Gastroesophageal sphincter (tissue), 4 donors: ENCODE measurements at regions not wholly inside any gene's neighbourhood (a gene's known extent, or its start where the extent isn't known, plus 50 kb on each side); places are given as distances from the start of the nearest gene placed in this dataset.

Experiments
- ATAC-seq: fragments of 150-250 bp; one replicate; pipeline ENCODE4 v1.9.1; 2016; ENCODE audit warnings: mild to moderate bottlenecking, moderate library complexity
- H3K27ac ChIP-seq, 4 donors: fragments of 200-600 bp; sonication (generic) in 3 of 4; 1 replicate in 3 of 4; 2 replicates in 1 of 4; pipeline ENCODE4 v1.5.1; 2016 to 2019
- H3K27me3 ChIP-seq: fragments of 200-600 bp; sonication (generic); one replicate; pipeline ENCODE4 v1.5.1; 2019
- H3K36me3 ChIP-seq, 2 donors: fragments of 200-600 bp; sonication (generic); one replicate each; pipeline ENCODE4 v1.5.1; 2019; ENCODE audit warnings: control low read depth in 1 of 2
- H3K4me1 ChIP-seq, 3 donors: fragments of 200-600 bp; sonication (generic); 1 replicate in 2 of 3; 2 replicates in 1 of 3; pipeline ENCODE4 v1.5.1; 2016 to 2019; ENCODE audit warnings: control low read depth in 2 of 3
- H3K4me3 ChIP-seq, 2 donors: fragments of 200-600 bp; sonication (generic); one replicate each; pipeline ENCODE4 v1.5.1; 2019; ENCODE audit warnings: mild to moderate bottlenecking in 1 of 2, moderate library complexity in 1 of 2
- H3K9me3 ChIP-seq, 3 donors: fragments of 200-600 bp; sonication (generic); one replicate each; pipeline ENCODE4 v1.5.1; 2017 to 2019; ENCODE audit warnings: control low read depth in 2 of 3
- EP300 ChIP-seq: sonication (generic); formaldehyde crosslinking; IDR thresholded peaks from one replicate; pipeline ENCODE4 v1.6.1; 2017; ENCODE audit warnings: antibody characterized with exemption, mild to moderate bottlenecking
- POLR2A ChIP-seq, 2 donors: fragments of 450-650 bp; IDR thresholded peaks; one replicate each; pipeline ENCODE4 v1.6.1; 2017; ENCODE audit warnings: antibody characterized with exemption in 2 of 2, mild to moderate bottlenecking in 2 of 2, moderate library complexity in 1 of 2
- POLR2AphosphoS5 ChIP-seq: sonication (generic); formaldehyde crosslinking; IDR thresholded peaks from one replicate; pipeline ENCODE4 v1.6.1; 2017; ENCODE audit warnings: antibody characterized with exemption
- WGBS, 2 donors: methylation state at CpG; one replicate each; pipeline ENCODE4 v1.1.5; 2018; ENCODE audit warnings: low coverage in 1 of 2; 5-methylcytosine and 5-hydroxymethylcytosine counted together
- TF ChIP-seq, protein P1 (sequence below), 4 experiments: fragments of 200-600 bp in 2 of 4; fragments of 450-650 bp in 2 of 4; sonication (generic) in 1 of 4; IDR thresholded peaks; one replicate each; pipeline ENCODE4 v1.5.1; 2017 to 2019; ENCODE audit warnings: antibody characterized with exemption in 4 of 4, mild to moderate bottlenecking in 2 of 4, moderate library complexity in 2 of 4

DNA sequence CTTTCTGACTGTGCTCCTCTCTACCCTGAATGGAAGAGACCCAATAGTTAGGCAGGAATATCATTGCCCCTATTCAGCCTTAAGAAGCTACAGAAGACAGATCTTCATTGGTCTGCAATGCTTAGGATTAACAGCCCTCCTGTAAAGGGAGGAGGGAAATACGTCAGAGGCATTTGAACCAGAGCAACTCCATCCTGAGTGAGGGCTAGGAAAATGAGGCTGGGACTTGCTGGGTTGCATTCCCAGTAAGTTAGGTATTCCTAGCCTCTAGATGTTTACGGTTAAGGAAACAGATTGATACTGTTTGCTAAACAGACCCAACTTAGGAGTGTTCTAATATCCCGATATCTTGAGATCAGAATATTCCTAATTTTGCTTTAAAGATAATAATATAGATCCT, 63.5 kb downstream of the PCDH18 start:
- H3K4me1 ChIP-seq: no peaks in the 10 kb centered on the region
- no peak for ATAC-seq
- no peaks in the 10 kb centered on the region for H3K27me3 ChIP-seq
- 94 to 96% methylated on average over 3 of the region's 3 CpGs for WGBS, 2 donors
- no peak overlapping the region for H3K27ac ChIP-seq
- H3K36me3 ChIP-seq: no peaks in the 10 kb centered on the region
- no peak for TF ChIP-seq POLR2A (IDR thresholded peaks at IDR 0.05)
- H3K9me3 ChIP-seq: peaks cover 0 to 11% (median 0%) of the 10 kb centered on the region in 3 donors
- no peak overlapping the region for H3K4me3 ChIP-seq

DNA sequence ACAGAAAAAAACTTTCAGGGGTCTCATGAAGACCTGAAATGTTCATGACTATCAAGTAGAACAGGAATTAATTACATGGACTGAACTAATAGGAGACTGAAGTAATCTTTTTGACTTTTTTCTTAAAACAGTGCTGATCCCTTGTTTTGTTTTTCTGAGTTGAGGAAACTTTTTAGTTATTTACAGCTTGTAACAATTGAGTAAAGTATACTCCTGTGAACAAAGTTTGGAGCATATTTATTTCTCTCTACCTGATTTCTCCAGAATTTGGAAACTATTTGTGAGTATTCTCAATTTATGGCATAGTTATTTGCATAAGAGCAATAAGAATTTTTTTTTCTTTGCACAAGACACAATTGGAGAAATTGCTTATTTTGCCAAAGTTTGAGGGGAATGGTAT, 64.8 kb downstream of the PCDH18 start:
- Histone ChIP-seq H3K9me3 (peaks cover 0 to 11% (median 0%) of the 10 kb centered on the region in 3 donors), H3K36me3 (no peaks in the 10 kb centered on the region), H3K4me3 (no peak overlapping the region), H3K27ac (no peak overlapping the region), H3K4me1 (no peaks in the 10 kb centered on the region), H3K27me3 (no peaks in the 10 kb centered on the region)
- TF ChIP-seq, protein P1, sequence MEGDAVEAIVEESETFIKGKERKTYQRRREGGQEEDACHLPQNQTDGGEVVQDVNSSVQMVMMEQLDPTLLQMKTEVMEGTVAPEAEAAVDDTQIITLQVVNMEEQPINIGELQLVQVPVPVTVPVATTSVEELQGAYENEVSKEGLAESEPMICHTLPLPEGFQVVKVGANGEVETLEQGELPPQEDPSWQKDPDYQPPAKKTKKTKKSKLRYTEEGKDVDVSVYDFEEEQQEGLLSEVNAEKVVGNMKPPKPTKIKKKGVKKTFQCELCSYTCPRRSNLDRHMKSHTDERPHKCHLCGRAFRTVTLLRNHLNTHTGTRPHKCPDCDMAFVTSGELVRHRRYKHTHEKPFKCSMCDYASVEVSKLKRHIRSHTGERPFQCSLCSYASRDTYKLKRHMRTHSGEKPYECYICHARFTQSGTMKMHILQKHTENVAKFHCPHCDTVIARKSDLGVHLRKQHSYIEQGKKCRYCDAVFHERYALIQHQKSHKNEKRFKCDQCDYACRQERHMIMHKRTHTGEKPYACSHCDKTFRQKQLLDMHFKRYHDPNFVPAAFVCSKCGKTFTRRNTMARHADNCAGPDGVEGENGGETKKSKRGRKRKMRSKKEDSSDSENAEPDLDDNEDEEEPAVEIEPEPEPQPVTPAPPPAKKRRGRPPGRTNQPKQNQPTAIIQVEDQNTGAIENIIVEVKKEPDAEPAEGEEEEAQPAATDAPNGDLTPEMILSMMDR (IDR thresholded peaks at IDR 0.05): no peak
- TF ChIP-seq EP300 (no peak), POLR2A (IDR thresholded peaks at IDR 0.05) (no peak), POLR2AphosphoS5 (no peak)
- no peak for ATAC-seq

- no peak overlapping the region for H3K27ac ChIP-seq
- peaks cover 0 to 11% (median 0%) of the 10 kb centered on the region in 3 donors for H3K9me3 ChIP-seq
- H3K36me3 ChIP-seq: no peaks in the 10 kb centered on the region
- no peak overlapping the region for H3K4me3 ChIP-seq
- no peak for ATAC-seq
- 89 to 100% methylated on average over 1 of the region's 1 CpG for WGBS, 2 donors
- no peaks in the 10 kb centered on the region for H3K4me1 ChIP-seq
- H3K27me3 ChIP-seq: no peaks in the 10 kb centered on the region
- TF ChIP-seq POLR2A (IDR thresholded peaks at IDR 0.05) (no peak), POLR2AphosphoS5 (no peak), EP300 (no peak)
- TF ChIP-seq, protein P1 (IDR thresholded peaks at IDR 0.05): no peak
These were observed 68.8 kb downstream of the PCDH18 start for GRCh38 chr4:137463377-137464003.

DNA sequence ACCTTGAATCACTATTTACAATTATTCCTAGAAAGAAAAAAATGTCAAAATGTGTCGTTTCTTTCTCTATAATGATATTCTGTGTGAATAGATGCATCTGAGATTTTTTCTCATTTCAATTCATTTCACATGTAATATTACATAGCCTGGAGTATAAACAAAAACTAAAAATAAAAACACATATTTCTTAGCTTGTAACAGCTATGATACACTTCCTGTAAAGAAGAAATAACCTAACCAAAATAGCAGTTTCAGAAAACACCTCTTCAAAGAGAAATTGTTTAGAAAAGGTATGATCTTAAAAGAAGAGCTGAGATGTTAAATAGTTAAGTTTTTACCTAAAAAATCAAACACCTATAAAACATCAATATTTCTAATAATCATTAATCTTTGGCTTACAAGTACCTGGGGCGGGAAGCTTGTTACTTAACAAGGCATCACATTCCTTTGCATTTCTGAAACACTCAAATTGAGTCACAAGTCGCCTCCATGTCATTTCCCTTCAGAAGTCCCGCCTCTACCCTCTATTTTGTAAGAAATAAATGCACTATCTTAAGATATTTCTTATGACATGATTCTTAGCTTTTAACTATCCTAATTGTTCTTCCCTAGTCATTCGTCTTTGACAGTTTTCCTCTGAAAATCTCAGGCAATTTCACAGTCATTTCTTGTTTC, 76.5 kb downstream of the PCDH18 start:
- H3K4me3 ChIP-seq: no peak overlapping the region
- H3K36me3 ChIP-seq: no peaks in the 10 kb centered on the region
- no peak for TF ChIP-seq POLR2AphosphoS5
- TF ChIP-seq, protein P1 (IDR thresholded peaks at IDR 0.05): no peak
- TF ChIP-seq EP300: no peak
- TF ChIP-seq POLR2A (IDR thresholded peaks at IDR 0.05): no peak
- H3K27me3 ChIP-seq: no peaks in the 10 kb centered on the region
- no peaks in the 10 kb centered on the region for H3K9me3 ChIP-seq
- ATAC-seq: no peak
- H3K4me1 ChIP-seq: no peaks in the 10 kb centered on the region
- 80 to 85% methylated on average over 5 of the region's 5 CpGs for WGBS, 2 donors
- H3K27ac ChIP-seq: no peak overlapping the region

- H3K9me3 ChIP-seq: no peaks in the 10 kb centered on the region
- H3K27ac ChIP-seq: no peak overlapping the region
- no peaks in the 10 kb centered on the region for H3K36me3 ChIP-seq
- H3K4me3 ChIP-seq: no peak overlapping the region
- TF ChIP-seq EP300 (no peak), POLR2A (IDR thresholded peaks at IDR 0.05) (no peak), POLR2AphosphoS5 (no peak)
- TF ChIP-seq, protein P1 (IDR thresholded peaks at IDR 0.05): no peak
- H3K4me1 ChIP-seq: no peaks in the 10 kb centered on the region
- no peak for ATAC-seq
- no peaks in the 10 kb centered on the region for H3K27me3 ChIP-seq
These were observed 77.5 kb downstream of the PCDH18 start for GRCh38 chr4:137454767-137455166.
